ENCODE measurements at regions not wholly inside any gene's neighbourhood (a gene's known extent, or its start where the extent isn't known, plus 50 kb on each side); places are given as distances from the start of the nearest gene placed in this dataset.
"Not testable (repeated sequence)": the region's sequence is repeated elsewhere in the genome, so short reads cannot be mapped to it uniquely, and the experiment has no call there.

- no peak overlapping the region for H3K27ac ChIP-seq
- H3K4me3 ChIP-seq (ENCODE audit: low read depth in 1 of 2, low read length in 1 of 2), result no peak overlapping the region
- no peaks in the 10 kb centered on the region for H3K27me3 ChIP-seq
Measured at GRCh38 chr10:4154191-4154715, 369.2 kb upstream of the KLF6 start.

GRCh38 chr10:4151466-4151865 is 366.5 kb upstream of the KLF6 start:
- Histone ChIP-seq H3K9me3 (no peaks in the 10 kb centered on the region), H3K4me3 (ENCODE audit: low read depth in 1 of 2, low read length in 1 of 2) (no peak overlapping the region), H3K36me3 (no peaks in the 10 kb centered on the region), H3K27ac (no peak overlapping the region), H3K27me3 (no peaks in the 10 kb centered on the region), H3K4me1 (ENCODE audit: control insufficient read depth in 1 of 2, insufficient read depth in 1 of 2, low read depth in 1 of 2, low read length in 1 of 2) (no peaks in the 10 kb centered on the region)
- no peak for TF ChIP-seq CTCF (IDR thresholded peaks at IDR 0.05)

More at GRCh38 chr10:4154191-4154715, 369.2 kb upstream of the KLF6 start:
- TF ChIP-seq CTCF (IDR thresholded peaks at IDR 0.05), result no peak
- H3K4me1 ChIP-seq (ENCODE audit: control insufficient read depth in 1 of 2, insufficient read depth in 1 of 2, low read depth in 1 of 2, low read length in 1 of 2), result no peaks in the 10 kb centered on the region
- no peaks in the 10 kb centered on the region for H3K36me3 ChIP-seq
- no peaks in the 10 kb centered on the region for H3K9me3 ChIP-seq

- no peaks in the 10 kb centered on the region for H3K9me3 ChIP-seq
- TF ChIP-seq CTCF (IDR thresholded peaks at IDR 0.05), result no peak
- no peaks in the 10 kb centered on the region for H3K27me3 ChIP-seq
- no peaks in the 10 kb centered on the region for H3K4me1 ChIP-seq (ENCODE audit: control insufficient read depth in 1 of 2, insufficient read depth in 1 of 2, low read depth in 1 of 2, low read length in 1 of 2)
- H3K36me3 ChIP-seq, result no peaks in the 10 kb centered on the region
- H3K4me3 ChIP-seq (ENCODE audit: low read depth in 1 of 2, low read length in 1 of 2), result no peak overlapping the region
- H3K27ac ChIP-seq, result no peak overlapping the region
Measured at GRCh38 chr10:4150676-4151075, 365.7 kb upstream of the KLF6 start.

- H3K27me3 ChIP-seq; H3K36me3 ChIP-seq; H3K4me3 ChIP-seq (ENCODE audit: low read depth in 1 of 2, low read length in 1 of 2); H3K4me1 ChIP-seq (ENCODE audit: control insufficient read depth in 1 of 2, insufficient read depth in 1 of 2, low read depth in 1 of 2, low read length in 1 of 2); H3K27ac ChIP-seq; H3K9me3 ChIP-seq: not testable (repeated sequence)
Measured at GRCh38 chr10:4149460-4149859, 364.5 kb upstream of the KLF6 start.

GRCh38 chr10:4147245-4147644 is 362.2 kb upstream of the KLF6 start:
- Histone ChIP-seq H3K27ac (no peak overlapping the region), H3K36me3 (no peaks in the 10 kb centered on the region), H3K4me1 (ENCODE audit: control insufficient read depth in 1 of 2, insufficient read depth in 1 of 2, low read depth in 1 of 2, low read length in 1 of 2) (no peaks in the 10 kb centered on the region), H3K9me3 (no peaks in the 10 kb centered on the region), H3K4me3 (ENCODE audit: low read depth in 1 of 2, low read length in 1 of 2) (no peak overlapping the region), H3K27me3 (no peaks in the 10 kb centered on the region)
- no peak for TF ChIP-seq CTCF (IDR thresholded peaks at IDR 0.05)

GRCh38 chr10:4144817-4145216 is 359.8 kb upstream of the KLF6 start:
- Histone ChIP-seq H3K4me1 (ENCODE audit: control insufficient read depth in 1 of 2, insufficient read depth in 1 of 2, low read depth in 1 of 2, low read length in 1 of 2) (no peaks in the 10 kb centered on the region), H3K27ac (no peak overlapping the region), H3K4me3 (ENCODE audit: low read depth in 1 of 2, low read length in 1 of 2) (no peak overlapping the region), H3K9me3 (no peaks in the 10 kb centered on the region), H3K36me3 (no peaks in the 10 kb centered on the region), H3K27me3 (no peaks in the 10 kb centered on the region)
- no peak for TF ChIP-seq CTCF (IDR thresholded peaks at IDR 0.05)

Data from neutrophil (primary cell).